ENCODE measurements at regions not wholly inside any gene's neighbourhood (a gene's known extent, or its start where the extent isn't known, plus 50 kb on each side); places are given as distances from the start of the nearest gene placed in this dataset.

- Histone ChIP-seq H3K4me1 (ENCODE audit: control insufficient read depth, extremely low read depth, insufficient read depth, low read length) (peaks cover 9% of the 10 kb centered on the region), H3K79me2 (ENCODE audit: control insufficient read depth, insufficient read depth, low read length) (no peaks in the 10 kb centered on the region), H3K27me3 (ENCODE audit: control insufficient read depth, insufficient read depth, low read length) (no peaks in the 10 kb centered on the region), H4K20me1 (ENCODE audit: control insufficient read depth, extremely low read depth, insufficient read depth, low read length) (no peaks in the 10 kb centered on the region), H2AFZ (ENCODE audit: low read length) (no peak overlapping the region), H3K27ac (ENCODE audit: insufficient read depth, low read length) (no peak overlapping the region), H3K9ac (ENCODE audit: insufficient read depth, low read length) (no peak overlapping the region), H3K9me3 (ENCODE audit: control insufficient read depth, insufficient read depth, low read depth, low read length) (no peaks in the 10 kb centered on the region), H3K36me3 (ENCODE audit: control insufficient read depth, insufficient read depth, low read length) (no peaks in the 10 kb centered on the region), H3K4me3 (replicated peaks in 1 of 4; ENCODE audit: control extremely low read depth in 1 of 4, insufficient read depth in 1 of 4, low read depth in 3 of 4, low read length in 4 of 4) (no peak overlapping the region), H3K4me2 (ENCODE audit: extremely low read depth, insufficient read depth, low read length) (no peak overlapping the region)
- no peak for DNase-seq (ENCODE audit: low read depth in 2 of 2)
- TF ChIP-seq CTCF (conservative IDR thresholded peaks at IDR 0.05 in 1 of 2, IDR thresholded peaks at IDR 0.05 in 1 of 2; ENCODE audit: low read depth in 1 of 2, low read length in 2 of 2) (no peak), EZH2 (IDR thresholded peaks at IDR 0.05; ENCODE audit: low read length, missing control alignments) (no peak)
Observed at GRCh38 chr9:134589748-134590147, 51.9 kb upstream of the COL5A1 start.

- no peaks in the 10 kb centered on the region for H3K27me3 ChIP-seq (ENCODE audit: control insufficient read depth, insufficient read depth, low read length)
- H3K4me3 ChIP-seq (replicated peaks in 1 of 4; ENCODE audit: control extremely low read depth in 1 of 4, insufficient read depth in 1 of 4, low read depth in 3 of 4, low read length in 4 of 4) = no peak overlapping the region
- DNase-seq (ENCODE audit: low read depth in 2 of 2) = peak in 1 of 2 donors; percentile 49
- H2AFZ ChIP-seq (ENCODE audit: low read length) = no peak overlapping the region
- H4K20me1 ChIP-seq (ENCODE audit: control insufficient read depth, extremely low read depth, insufficient read depth, low read length) = no peaks in the 10 kb centered on the region
- peaks cover 9% of the 10 kb centered on the region for H3K4me1 ChIP-seq (ENCODE audit: control insufficient read depth, extremely low read depth, insufficient read depth, low read length)
- no peaks in the 10 kb centered on the region for H3K79me2 ChIP-seq (ENCODE audit: control insufficient read depth, insufficient read depth, low read length)
- H3K4me2 ChIP-seq (ENCODE audit: extremely low read depth, insufficient read depth, low read length) = no peak overlapping the region
- H3K36me3 ChIP-seq (ENCODE audit: control insufficient read depth, insufficient read depth, low read length) = no peaks in the 10 kb centered on the region
- no peak overlapping the region for H3K27ac ChIP-seq (ENCODE audit: insufficient read depth, low read length)
- TF ChIP-seq EZH2 (IDR thresholded peaks at IDR 0.05; ENCODE audit: low read length, missing control alignments) (no peak), CTCF (conservative IDR thresholded peaks at IDR 0.05 in 1 of 2, IDR thresholded peaks at IDR 0.05 in 1 of 2; ENCODE audit: low read depth in 1 of 2, low read length in 2 of 2) (no peak)
- H3K9me3 ChIP-seq (ENCODE audit: control insufficient read depth, insufficient read depth, low read depth, low read length) = no peaks in the 10 kb centered on the region
- no peak overlapping the region for H3K9ac ChIP-seq (ENCODE audit: insufficient read depth, low read length)
Observed at GRCh38 chr9:134590240-134591081, 51.1 kb upstream of the COL5A1 start.

GRCh38 chr9:134591082-134591571 is 50.5 kb upstream of the COL5A1 start:
- TF ChIP-seq CTCF (conservative IDR thresholded peaks at IDR 0.05 in 1 of 2, IDR thresholded peaks at IDR 0.05 in 1 of 2; ENCODE audit: low read depth in 1 of 2, low read length in 2 of 2) = no peak
- no peak for TF ChIP-seq EZH2 (IDR thresholded peaks at IDR 0.05; ENCODE audit: low read length, missing control alignments)
- DNase-seq (ENCODE audit: low read depth in 2 of 2) = peak in 1 of 2 donors; percentile 27
- peaks cover 9% of the 10 kb centered on the region for H3K4me1 ChIP-seq (ENCODE audit: control insufficient read depth, extremely low read depth, insufficient read depth, low read length)
- H3K4me3 ChIP-seq (replicated peaks in 1 of 4; ENCODE audit: control extremely low read depth in 1 of 4, insufficient read depth in 1 of 4, low read depth in 3 of 4, low read length in 4 of 4) = no peak overlapping the region
- H3K36me3 ChIP-seq (ENCODE audit: control insufficient read depth, insufficient read depth, low read length) = no peaks in the 10 kb centered on the region
- no peak overlapping the region for H3K9ac ChIP-seq (ENCODE audit: insufficient read depth, low read length)
- no peaks in the 10 kb centered on the region for H4K20me1 ChIP-seq (ENCODE audit: control insufficient read depth, extremely low read depth, insufficient read depth, low read length)
- no peaks in the 10 kb centered on the region for H3K79me2 ChIP-seq (ENCODE audit: control insufficient read depth, insufficient read depth, low read length)
- no peak overlapping the region for H3K4me2 ChIP-seq (ENCODE audit: extremely low read depth, insufficient read depth, low read length)
- H3K27ac ChIP-seq (ENCODE audit: insufficient read depth, low read length) = peak overlapping the region; percentile 78
- H3K27me3 ChIP-seq (ENCODE audit: control insufficient read depth, insufficient read depth, low read length) = no peaks in the 10 kb centered on the region
- no peak overlapping the region for H2AFZ ChIP-seq (ENCODE audit: low read length)
- no peaks in the 10 kb centered on the region for H3K9me3 ChIP-seq (ENCODE audit: control insufficient read depth, insufficient read depth, low read depth, low read length)
